ENCODE measurements at regions not wholly inside any gene's neighbourhood (a gene's known extent, or its start where the extent isn't known, plus 50 kb on each side); places are given as distances from the start of the nearest gene placed in this dataset.
"Not testable (repeated sequence)": the region's sequence is repeated elsewhere in the genome, so short reads cannot be mapped to it uniquely, and the experiment has no call there.

DNA sequence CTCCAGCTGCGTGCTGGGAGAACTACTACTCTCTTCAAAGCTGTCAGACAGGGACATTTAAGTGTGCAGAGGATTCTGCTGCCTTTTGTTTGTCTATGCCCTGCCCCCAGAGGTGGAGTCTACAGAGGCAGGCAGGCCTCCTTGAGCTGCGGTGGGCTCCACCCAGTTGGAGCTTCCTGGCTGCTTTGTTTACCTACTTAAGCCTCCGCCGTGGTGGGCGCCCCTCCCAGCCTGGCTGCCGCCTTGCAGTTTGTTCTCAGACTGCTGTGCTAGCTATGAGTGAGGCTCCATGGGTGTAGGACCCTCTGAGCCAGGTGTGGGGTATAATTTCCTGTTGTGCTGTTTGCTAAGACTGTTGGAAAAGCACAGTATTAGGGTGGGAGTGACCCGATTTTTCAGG lies 49.9 kb upstream of the ABCD2 start:
- TF ChIP-seq, protein P1, sequence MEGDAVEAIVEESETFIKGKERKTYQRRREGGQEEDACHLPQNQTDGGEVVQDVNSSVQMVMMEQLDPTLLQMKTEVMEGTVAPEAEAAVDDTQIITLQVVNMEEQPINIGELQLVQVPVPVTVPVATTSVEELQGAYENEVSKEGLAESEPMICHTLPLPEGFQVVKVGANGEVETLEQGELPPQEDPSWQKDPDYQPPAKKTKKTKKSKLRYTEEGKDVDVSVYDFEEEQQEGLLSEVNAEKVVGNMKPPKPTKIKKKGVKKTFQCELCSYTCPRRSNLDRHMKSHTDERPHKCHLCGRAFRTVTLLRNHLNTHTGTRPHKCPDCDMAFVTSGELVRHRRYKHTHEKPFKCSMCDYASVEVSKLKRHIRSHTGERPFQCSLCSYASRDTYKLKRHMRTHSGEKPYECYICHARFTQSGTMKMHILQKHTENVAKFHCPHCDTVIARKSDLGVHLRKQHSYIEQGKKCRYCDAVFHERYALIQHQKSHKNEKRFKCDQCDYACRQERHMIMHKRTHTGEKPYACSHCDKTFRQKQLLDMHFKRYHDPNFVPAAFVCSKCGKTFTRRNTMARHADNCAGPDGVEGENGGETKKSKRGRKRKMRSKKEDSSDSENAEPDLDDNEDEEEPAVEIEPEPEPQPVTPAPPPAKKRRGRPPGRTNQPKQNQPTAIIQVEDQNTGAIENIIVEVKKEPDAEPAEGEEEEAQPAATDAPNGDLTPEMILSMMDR (conservative IDR thresholded peaks at IDR 0.05), result peak; percentile 17; the same call in 1 of the 3 replicates
- not testable (repeated sequence) for H3K9me3 ChIP-seq (ENCODE audit: control insufficient read depth, low read depth, low read length); H3K27ac Mint-ChIP-seq; H3K27me3 ChIP-seq (ENCODE audit: insufficient read depth, low read length); H4K20me1 ChIP-seq (ENCODE audit: control insufficient read depth, insufficient read depth, insufficient read length); H3K14ac ChIP-seq (ENCODE audit: insufficient read depth, low read length); H4K8ac ChIP-seq (replicated peaks; ENCODE audit: insufficient read length, low read depth, low read length); H2AK5ac ChIP-seq (ENCODE audit: insufficient read length, low read length); H3K27me3 Mint-ChIP-seq (ENCODE audit: low read depth); H2BK20ac ChIP-seq (ENCODE audit: low read depth, low read length, poor library complexity, severe bottlenecking); H2AFZ ChIP-seq (ENCODE audit: low read length); H2BK12ac ChIP-seq (ENCODE audit: insufficient read length, low read depth, low read length); H2BK15ac ChIP-seq (ENCODE audit: low read depth, low read length); H3K9ac ChIP-seq (ENCODE audit: extremely low read depth, insufficient read length, low read length); H3K56ac ChIP-seq (ENCODE audit: insufficient read length, low read depth, low read length); H3K79me1 ChIP-seq (ENCODE audit: insufficient read depth, low read depth, low read length, poor library complexity, severe bottlenecking); H3K79me2 ChIP-seq (ENCODE audit: insufficient read depth, low read length); H3T11ph ChIP-seq (ENCODE audit: low read length); H3K4me1 ChIP-seq (ENCODE audit: insufficient read depth, low read length); H3K4me2 ChIP-seq (ENCODE audit: insufficient read depth, insufficient read length, low read length); H3K18ac ChIP-seq (ENCODE audit: insufficient read length, low read depth, low read length); H3K4ac ChIP-seq (ENCODE audit: low read depth, low read length); H3K23me2 ChIP-seq (ENCODE audit: insufficient read length, low read depth, low read length, poor library complexity, severe bottlenecking); H2BK5ac ChIP-seq (ENCODE audit: insufficient read length, low read length); H2BK120ac ChIP-seq (ENCODE audit: low read depth, low read length, poor library complexity, severe bottlenecking); H3K27ac ChIP-seq (ENCODE audit: insufficient read length, low read depth, low read length); H3K4me1 Mint-ChIP-seq; H3K23ac ChIP-seq (ENCODE audit: insufficient read length, low read depth, low read length); H4K91ac ChIP-seq (ENCODE audit: insufficient read length, low read depth, low read length); H4K5ac ChIP-seq (ENCODE audit: insufficient read length, low read depth, low read length)
- H3K36me3 Mint-ChIP-seq (ENCODE audit: insufficient read depth in 1 of 3, low read depth in 3 of 3), result peaks cover 1 to 17% (median 4%) of the 10 kb centered on the region in 3 experiments; a peak in 6 of 7 replicates
- WGBS (ENCODE audit: extremely low coverage, insufficient read length, low lambda C conversion rate), result no CpG with 5 or more reads among the region's 7 CpGs
- peak overlapping the region in 1 of 2 experiments; percentile 37; a peak in 2 of 5 replicates for H3K4me3 Mint-ChIP-seq
- H3K9me3 Mint-ChIP-seq, result peaks cover 15 to 28% of the 10 kb centered on the region in 2 experiments
- peak; percentile 68 for DNase-seq

Data from H9 (cell line).